ENCODE measurements at regions not wholly inside any gene's neighbourhood (a gene's known extent, or its start where the extent isn't known, plus 50 kb on each side); places are given as distances from the start of the nearest gene placed in this dataset.

- DNase-seq (ENCODE audit: low read depth in 4 of 4, low spot score in 2 of 4): no peak
Observed at GRCh38 chr10:92789786-92790185, 58.5 kb upstream of the EXOC6 start.

GRCh38 chr10:92790440-92790839 lies 57.9 kb upstream of the EXOC6 start:
- DNase-seq (ENCODE audit: low read depth in 4 of 4, low spot score in 2 of 4): no peak

- no peak for DNase-seq (ENCODE audit: low read depth in 4 of 4, low spot score in 2 of 4)
Observed at GRCh38 chr10:92792661-92793060, 55.7 kb upstream of the EXOC6 start.

Measured in left renal cortex interstitium (tissue), 4 donors.